Trophoblast cell (in vitro differentiated cells and primary cell): ENCODE measurements at regions not wholly inside any gene's neighbourhood (a gene's known extent, or its start where the extent isn't known, plus 50 kb on each side); places are given as distances from the start of the nearest gene placed in this dataset.

Experiments used
- DNase-seq, 2 donors: peaks; one replicate each; pipeline ENCODE4 v3.0.0-alpha.2; 2016
- H2AFZ ChIP-seq: 2 replicates; pipeline ENCODE4 v1.6.1; 2013; ENCODE audit warnings: low read length, moderate library complexity, mild to moderate bottlenecking; ENCODE audit not compliant: insufficient read depth, poor library complexity
- H2AK5ac ChIP-seq: 2 replicates; pipeline ENCODE4 v1.6.1; 2013; ENCODE audit warnings: mild to moderate bottlenecking, low read length
- H2BK120ac ChIP-seq: 2 replicates; pipeline ENCODE4 v1.6.1; 2013; ENCODE audit warnings: low read length, mild to moderate bottlenecking, moderate library complexity; ENCODE audit not compliant: insufficient read depth, poor library complexity
- H2BK12ac ChIP-seq: 2 replicates; pipeline ENCODE4 v1.6.1; 2013; ENCODE audit warnings: mild to moderate bottlenecking, low read length, moderate library complexity
- H2BK5ac ChIP-seq: 2 replicates; pipeline ENCODE4 v1.6.1; 2013; ENCODE audit warnings: low read length, low read depth, moderate library complexity, mild to moderate bottlenecking; ENCODE audit not compliant: poor library complexity
- H3K14ac ChIP-seq: 2 replicates; pipeline ENCODE4 v1.6.1; 2013; ENCODE audit warnings: mild to moderate bottlenecking, low read length
- H3K18ac ChIP-seq: 2 replicates; pipeline ENCODE4 v1.6.1; 2013; ENCODE audit warnings: mild to moderate bottlenecking, low read length
- H3K23ac ChIP-seq: 2 replicates; pipeline ENCODE4 v1.6.1; 2013; ENCODE audit warnings: low read length
- H3K27ac ChIP-seq: 2 replicates; pipeline ENCODE4 v1.5.1; 2013; ENCODE audit warnings: low read depth, mild to moderate bottlenecking, inconsistent platforms, low read length, moderate library complexity
- H3K27me3 ChIP-seq: 2 replicates; pipeline ENCODE4 v1.6.1; 2013; ENCODE audit warnings: inconsistent platforms, mild to moderate bottlenecking, low read length, moderate library complexity; ENCODE audit not compliant: insufficient read depth
- H3K36me3 ChIP-seq, 2 experiments: 1 replicate in 1 of 2; 2 replicates in 1 of 2; pipeline ENCODE4 v1.6.1; 2013; ENCODE audit warnings: low read length in 2 of 2, mild to moderate bottlenecking in 2 of 2, moderate library complexity in 1 of 2; ENCODE audit not compliant: insufficient read depth in 2 of 2, control insufficient read depth in 1 of 2
- H3K4ac ChIP-seq: 2 replicates; pipeline ENCODE4 v1.6.1; 2013; ENCODE audit warnings: low read depth, mild to moderate bottlenecking, low read length, moderate library complexity
- H3K4me1 ChIP-seq, 2 experiments: 1 replicate in 1 of 2; 2 replicates in 1 of 2; pipeline ENCODE4 v1.6.1; 2013; ENCODE audit warnings: low read length in 2 of 2, mild to moderate bottlenecking in 2 of 2, moderate library complexity in 1 of 2; ENCODE audit not compliant: insufficient read depth in 2 of 2, control insufficient read depth in 1 of 2
- H3K4me2 ChIP-seq: 2 replicates; pipeline ENCODE4 v1.6.1; 2013; ENCODE audit warnings: inconsistent platforms, mild to moderate bottlenecking, low read length, moderate library complexity
- H3K4me3 ChIP-seq: 2 replicates; pipeline ENCODE4 v1.5.1; 2013; ENCODE audit warnings: mild to moderate bottlenecking, low read depth, low read length, inconsistent platforms
- H3K79me1 ChIP-seq: one replicate; pipeline ENCODE4 v1.6.1; 2013; ENCODE audit warnings: low read length
- H3K79me2 ChIP-seq: 2 replicates; pipeline ENCODE4 v1.6.1; 2013; ENCODE audit warnings: low read length, mild to moderate bottlenecking; ENCODE audit not compliant: control insufficient read depth, insufficient read depth, poor library complexity
- H3K9ac ChIP-seq: 2 replicates; pipeline ENCODE4 v1.6.1; 2013; ENCODE audit warnings: mild to moderate bottlenecking, low read length
- H3K9me3 ChIP-seq: 2 replicates; pipeline ENCODE4 v1.6.1; 2013; ENCODE audit warnings: low read depth, mild to moderate bottlenecking, control low read depth, inconsistent platforms, low read length; ENCODE audit not compliant: insufficient read depth
- H4K12ac ChIP-seq: 2 replicates; pipeline ENCODE4 v1.6.1; 2013; ENCODE audit warnings: low read depth, mild to moderate bottlenecking, low read length, moderate library complexity
- H4K8ac ChIP-seq: 2 replicates; pipeline ENCODE4 v1.6.1; 2013; ENCODE audit warnings: low read depth, mild to moderate bottlenecking, low read length, moderate library complexity
- H4K91ac ChIP-seq: one replicate; pipeline ENCODE4 v1.6.1; 2013; ENCODE audit warnings: low read depth, mild to moderate bottlenecking, low read length, moderate library complexity
- WGBS: extraction: QIAGEN DNeasy Blood & Tissue Kit; methylation state at CpG from one replicate; pipeline ENCODE4 v1.1.7; 2013; ENCODE audit warnings: missing lambda C conversion rate; ENCODE audit not compliant: insufficient read length, insufficient coverage; ENCODE audit errors: extremely low coverage; 5-methylcytosine and 5-hydroxymethylcytosine counted together

- Histone ChIP-seq H4K8ac (no peak overlapping the region), H3K23ac (no peak overlapping the region), H2AK5ac (no peak overlapping the region), H3K36me3 (no peaks in the 10 kb centered on the region), H3K79me1 (peaks cover 3% of the 10 kb centered on the region), H3K9me3 (no peaks in the 10 kb centered on the region), H3K79me2 (no peaks in the 10 kb centered on the region), H2BK12ac (no peak overlapping the region), H2BK120ac (no peak overlapping the region), H3K4me2 (no peak overlapping the region), H3K4ac (no peak overlapping the region), H3K27ac (no peak overlapping the region), H3K14ac (no peak overlapping the region), H2AFZ (no peak overlapping the region), H2BK5ac (no peak overlapping the region), H4K91ac (no peak overlapping the region), H3K18ac (no peak overlapping the region), H4K12ac (no peak overlapping the region), H3K4me1 (peaks cover 0 to 2% of the 10 kb centered on the region in 2 experiments), H3K27me3 (no peaks in the 10 kb centered on the region), H3K9ac (no peak overlapping the region), H3K4me3 (no peak overlapping the region)
- WGBS: no CpG with 5 or more reads among the region's 2 CpGs
- no peak for DNase-seq
These were observed 351.1 kb upstream of the HSFY2 start for GRCh38 chrY:19124609-19125008.

GRCh38 chrY:19122450-19122849 lies 348.9 kb upstream of the HSFY2 start:
- Histone ChIP-seq H3K4me3 (no peak overlapping the region), H3K79me2 (no peaks in the 10 kb centered on the region), H3K27ac (no peak overlapping the region), H3K79me1 (peaks cover 3% of the 10 kb centered on the region), H2BK12ac (no peak overlapping the region), H3K36me3 (no peaks in the 10 kb centered on the region), H2BK120ac (no peak overlapping the region), H3K23ac (no peak overlapping the region), H3K4ac (no peak overlapping the region), H2AFZ (no peak overlapping the region), H4K8ac (no peak overlapping the region), H3K27me3 (no peaks in the 10 kb centered on the region), H3K14ac (no peak overlapping the region), H3K18ac (no peak overlapping the region), H4K12ac (no peak overlapping the region), H4K91ac (no peak overlapping the region), H2AK5ac (no peak overlapping the region), H3K9ac (no peak overlapping the region), H2BK5ac (no peak overlapping the region), H3K9me3 (no peaks in the 10 kb centered on the region), H3K4me2 (no peak overlapping the region), H3K4me1 (peaks cover 0 to 2% of the 10 kb centered on the region in 2 experiments)
- DNase-seq: no peak

- H3K9ac ChIP-seq: no peak overlapping the region
- H3K4me3 ChIP-seq: no peak overlapping the region
- H3K79me2 ChIP-seq: no peaks in the 10 kb centered on the region
- H2AK5ac ChIP-seq: no peak overlapping the region
- no peak overlapping the region for H4K91ac ChIP-seq
- H4K12ac ChIP-seq: no peak overlapping the region
- no peaks in the 10 kb centered on the region for H3K9me3 ChIP-seq
- no peak overlapping the region for H3K4me2 ChIP-seq
- no peak overlapping the region for H3K4ac ChIP-seq
- H2BK12ac ChIP-seq: no peak overlapping the region
- WGBS: no CpG with 5 or more reads among the region's 3 CpGs
- no peak overlapping the region for H3K23ac ChIP-seq
- no peak overlapping the region for H4K8ac ChIP-seq
- no peak overlapping the region for H3K18ac ChIP-seq
- H3K4me1 ChIP-seq: no peaks in the 10 kb centered on the region
- no peaks in the 10 kb centered on the region for H3K27me3 ChIP-seq
- H3K79me1 ChIP-seq: no peaks in the 10 kb centered on the region
- no peak overlapping the region for H2AFZ ChIP-seq
- DNase-seq: no peak
- no peak overlapping the region for H3K27ac ChIP-seq
- H2BK5ac ChIP-seq: no peak overlapping the region
- no peak overlapping the region for H3K14ac ChIP-seq
- H2BK120ac ChIP-seq: no peak overlapping the region
- H3K36me3 ChIP-seq: no peaks in the 10 kb centered on the region
These were observed 324.8 kb upstream of the HSFY2 start for GRCh38 chrY:19098349-19098748.

- no peaks in the 10 kb centered on the region for H3K79me2 ChIP-seq
- no peak overlapping the region for H2BK120ac ChIP-seq
- no peak overlapping the region for H3K9ac ChIP-seq
- no peak overlapping the region for H4K8ac ChIP-seq
- H2AK5ac ChIP-seq: no peak overlapping the region
- H3K4me1 ChIP-seq: no peaks in the 10 kb centered on the region
- no peak overlapping the region for H4K12ac ChIP-seq
- no peaks in the 10 kb centered on the region for H3K36me3 ChIP-seq
- no peak overlapping the region for H2AFZ ChIP-seq
- no peak overlapping the region for H3K4ac ChIP-seq
- H4K91ac ChIP-seq: no peak overlapping the region
- H2BK12ac ChIP-seq: no peak overlapping the region
- H3K27me3 ChIP-seq: no peaks in the 10 kb centered on the region
- H3K4me2 ChIP-seq: no peak overlapping the region
- no peaks in the 10 kb centered on the region for H3K79me1 ChIP-seq
- no peak overlapping the region for H3K23ac ChIP-seq
- no peak overlapping the region for H3K4me3 ChIP-seq
- H3K27ac ChIP-seq: no peak overlapping the region
- H3K9me3 ChIP-seq: no peaks in the 10 kb centered on the region
- no peak overlapping the region for H3K14ac ChIP-seq
- no peak for DNase-seq
- no peak overlapping the region for H3K18ac ChIP-seq
- H2BK5ac ChIP-seq: no peak overlapping the region
These were observed 321.9 kb upstream of the HSFY2 start for GRCh38 chrY:19095460-19095859.

GRCh38 chrY:19083006-19083405 lies 309.5 kb upstream of the HSFY2 start:
- no CpG with 5 or more reads among the region's 2 CpGs for WGBS
- no peaks in the 10 kb centered on the region for H3K4me1 ChIP-seq

More at GRCh38 chrY:19083006-19083405, 309.5 kb upstream of the HSFY2 start:
- H3K27ac ChIP-seq: no peak overlapping the region
- H2AFZ ChIP-seq: no peak overlapping the region
- H3K9ac ChIP-seq: no peak overlapping the region
- no peaks in the 10 kb centered on the region for H3K9me3 ChIP-seq
- H3K27me3 ChIP-seq: no peaks in the 10 kb centered on the region
- no peak overlapping the region for H2BK5ac ChIP-seq
- H3K79me1 ChIP-seq: no peaks in the 10 kb centered on the region
- no peak overlapping the region for H3K4ac ChIP-seq
- H3K4me2 ChIP-seq: no peak overlapping the region
- no peaks in the 10 kb centered on the region for H3K36me3 ChIP-seq
- H3K18ac ChIP-seq: no peak overlapping the region
- H4K12ac ChIP-seq: no peak overlapping the region
- H4K91ac ChIP-seq: no peak overlapping the region
- no peak for DNase-seq
- H3K23ac ChIP-seq: no peak overlapping the region
- no peak overlapping the region for H3K14ac ChIP-seq
- H4K8ac ChIP-seq: no peak overlapping the region
- no peak overlapping the region for H2BK120ac ChIP-seq
- no peak overlapping the region for H3K4me3 ChIP-seq
- no peak overlapping the region for H2BK12ac ChIP-seq
- no peak overlapping the region for H2AK5ac ChIP-seq
- H3K79me2 ChIP-seq: no peaks in the 10 kb centered on the region
